Activated naive CD8-positive, alpha-beta T cell treated with anti-CD3 and anti-CD28 coated beads for 36 hours (primary cell): ENCODE measurements at regions not wholly inside any gene's neighbourhood (a gene's known extent, or its start where the extent isn't known, plus 50 kb on each side); places are given as distances from the start of the nearest gene placed in this dataset.

Source experiments
- DNase-seq: peaks from one replicate; pipeline ENCODE4 v3.0.0; 2021
- H3K27ac Mint-ChIP-seq: one replicate; pipeline ENCODE4 v1.8.0; 2022; ENCODE audit warnings: mild to moderate bottlenecking, moderate library complexity, mixed read lengths
- H3K27me3 Mint-ChIP-seq: one replicate; pipeline ENCODE4 v1.8.0; 2022; ENCODE audit warnings: mild to moderate bottlenecking, mixed read lengths
- H3K36me3 Mint-ChIP-seq: one replicate; pipeline ENCODE4 v1.8.0; 2021; ENCODE audit warnings: mild to moderate bottlenecking, mixed read lengths
- H3K4me1 Mint-ChIP-seq: one replicate; pipeline ENCODE4 v1.8.0; 2021; ENCODE audit warnings: mixed read lengths
- H3K4me3 Mint-ChIP-seq: one replicate; pipeline ENCODE4 v1.8.0; 2022; ENCODE audit warnings: mild to moderate bottlenecking, moderate library complexity, mixed read lengths
- H3K9me3 Mint-ChIP-seq: one replicate; pipeline ENCODE4 v1.8.0; 2022; ENCODE audit warnings: mixed read lengths

GRCh38 chr6:67369679-67370078 lies 1265.4 kb upstream of the ADGRB3 start:
- Mint-ChIP-seq H3K27ac (no peak overlapping the region), H3K4me3 (no peak overlapping the region)

GRCh38 chr6:67362976-67363375 lies 1272.1 kb upstream of the ADGRB3 start:
- peaks cover 4% of the 10 kb centered on the region for H3K4me1 Mint-ChIP-seq
- DNase-seq, result no peak
- no peak overlapping the region for H3K4me3 Mint-ChIP-seq
- H3K27me3 Mint-ChIP-seq, result no peaks in the 10 kb centered on the region
- H3K36me3 Mint-ChIP-seq, result no peaks in the 10 kb centered on the region
- H3K27ac Mint-ChIP-seq, result no peak overlapping the region
- no peaks in the 10 kb centered on the region for H3K9me3 Mint-ChIP-seq

More at GRCh38 chr6:67369679-67370078, 1265.4 kb upstream of the ADGRB3 start:
- H3K9me3 Mint-ChIP-seq, result peaks cover 2% of the 10 kb centered on the region
- no peaks in the 10 kb centered on the region for H3K36me3 Mint-ChIP-seq
- DNase-seq, result no peak
- H3K4me1 Mint-ChIP-seq, result no peaks in the 10 kb centered on the region
- H3K27me3 Mint-ChIP-seq, result no peaks in the 10 kb centered on the region

- no peak overlapping the region for H3K4me3 Mint-ChIP-seq
- no peak overlapping the region for H3K27ac Mint-ChIP-seq
- DNase-seq, result no peak
Observed at GRCh38 chr6:67361264-67361663, 1273.8 kb upstream of the ADGRB3 start.

GRCh38 chr6:67358241-67358640 lies 1276.8 kb upstream of the ADGRB3 start:
- Mint-ChIP-seq H3K4me1 (peaks cover 4% of the 10 kb centered on the region), H3K36me3 (no peaks in the 10 kb centered on the region), H3K27me3 (no peaks in the 10 kb centered on the region), H3K27ac (no peak overlapping the region), H3K4me3 (no peak overlapping the region), H3K9me3 (no peaks in the 10 kb centered on the region)
- no peak for DNase-seq

More at GRCh38 chr6:67361264-67361663, 1273.8 kb upstream of the ADGRB3 start:
- H3K27me3 Mint-ChIP-seq, result no peaks in the 10 kb centered on the region
- no peaks in the 10 kb centered on the region for H3K9me3 Mint-ChIP-seq
- H3K4me1 Mint-ChIP-seq, result peaks cover 4% of the 10 kb centered on the region
- no peaks in the 10 kb centered on the region for H3K36me3 Mint-ChIP-seq

GRCh38 chr6:67353861-67354260 lies 1281.2 kb upstream of the ADGRB3 start:
- Mint-ChIP-seq H3K27me3 (no peaks in the 10 kb centered on the region), H3K27ac (no peak overlapping the region), H3K4me3 (no peak overlapping the region), H3K36me3 (no peaks in the 10 kb centered on the region), H3K4me1 (no peaks in the 10 kb centered on the region), H3K9me3 (no peaks in the 10 kb centered on the region)
- no peak for DNase-seq

- no peak overlapping the region for H3K4me3 Mint-ChIP-seq
- no peaks in the 10 kb centered on the region for H3K9me3 Mint-ChIP-seq
- H3K27me3 Mint-ChIP-seq, result no peaks in the 10 kb centered on the region
- H3K36me3 Mint-ChIP-seq, result no peaks in the 10 kb centered on the region
- DNase-seq, result no peak
- H3K27ac Mint-ChIP-seq, result no peak overlapping the region
- no peaks in the 10 kb centered on the region for H3K4me1 Mint-ChIP-seq
Observed at GRCh38 chr6:67352717-67353116, 1282.4 kb upstream of the ADGRB3 start.

GRCh38 chr6:67350729-67351128 lies 1284.4 kb upstream of the ADGRB3 start:
- no peaks in the 10 kb centered on the region for H3K36me3 Mint-ChIP-seq
- DNase-seq, result no peak
- no peak overlapping the region for H3K4me3 Mint-ChIP-seq
- H3K4me1 Mint-ChIP-seq, result no peaks in the 10 kb centered on the region
- H3K9me3 Mint-ChIP-seq, result peaks cover under 1% of the 10 kb centered on the region
- no peak overlapping the region for H3K27ac Mint-ChIP-seq
- H3K27me3 Mint-ChIP-seq, result no peaks in the 10 kb centered on the region

- Mint-ChIP-seq H3K27me3 (no peaks in the 10 kb centered on the region), H3K27ac (no peak overlapping the region), H3K36me3 (no peaks in the 10 kb centered on the region), H3K9me3 (peaks cover 3% of the 10 kb centered on the region), H3K4me3 (no peak overlapping the region), H3K4me1 (no peaks in the 10 kb centered on the region)
- DNase-seq, result no peak
Observed at GRCh38 chr6:67345946-67346345, 1289.1 kb upstream of the ADGRB3 start.

GRCh38 chr6:67336014-67336413 lies 1299.1 kb upstream of the ADGRB3 start:
- Mint-ChIP-seq H3K27me3 (no peaks in the 10 kb centered on the region), H3K27ac (no peak overlapping the region), H3K4me3 (no peak overlapping the region), H3K4me1 (no peaks in the 10 kb centered on the region), H3K9me3 (peaks cover 8% of the 10 kb centered on the region), H3K36me3 (no peaks in the 10 kb centered on the region)
- DNase-seq, result no peak

- no peaks in the 10 kb centered on the region for H3K9me3 Mint-ChIP-seq
- H3K4me1 Mint-ChIP-seq, result no peaks in the 10 kb centered on the region
- H3K27ac Mint-ChIP-seq, result no peak overlapping the region
- no peaks in the 10 kb centered on the region for H3K36me3 Mint-ChIP-seq
- no peaks in the 10 kb centered on the region for H3K27me3 Mint-ChIP-seq
- no peak for DNase-seq
- H3K4me3 Mint-ChIP-seq, result no peak overlapping the region
Observed at GRCh38 chr6:67331304-67331703, 1303.8 kb upstream of the ADGRB3 start.

GRCh38 chr6:67328269-67328668 lies 1306.8 kb upstream of the ADGRB3 start:
- H3K27me3 Mint-ChIP-seq, result no peaks in the 10 kb centered on the region
- H3K4me3 Mint-ChIP-seq, result no peak overlapping the region
- peaks cover 3% of the 10 kb centered on the region for H3K9me3 Mint-ChIP-seq
- H3K27ac Mint-ChIP-seq, result no peak overlapping the region
- no peaks in the 10 kb centered on the region for H3K36me3 Mint-ChIP-seq
- no peak for DNase-seq
- no peaks in the 10 kb centered on the region for H3K4me1 Mint-ChIP-seq

- Mint-ChIP-seq H3K36me3 (no peaks in the 10 kb centered on the region), H3K9me3 (peaks cover 7% of the 10 kb centered on the region), H3K4me1 (no peaks in the 10 kb centered on the region), H3K27ac (no peak overlapping the region), H3K27me3 (no peaks in the 10 kb centered on the region), H3K4me3 (no peak overlapping the region)
- DNase-seq, result no peak
Observed at GRCh38 chr6:67300430-67301040, 1334.5 kb upstream of the ADGRB3 start.

GRCh38 chr6:67292169-67292568 lies 1342.9 kb upstream of the ADGRB3 start:
- Mint-ChIP-seq H3K9me3 (peaks cover 10% of the 10 kb centered on the region), H3K4me1 (no peaks in the 10 kb centered on the region), H3K36me3 (no peaks in the 10 kb centered on the region), H3K27me3 (no peaks in the 10 kb centered on the region), H3K27ac (no peak overlapping the region), H3K4me3 (no peak overlapping the region)
- no peak for DNase-seq

GRCh38 chr6:67287566-67287965 lies 1347.5 kb upstream of the ADGRB3 start:
- no peaks in the 10 kb centered on the region for H3K27me3 Mint-ChIP-seq
- H3K4me1 Mint-ChIP-seq, result no peaks in the 10 kb centered on the region
- H3K9me3 Mint-ChIP-seq, result peaks cover 6% of the 10 kb centered on the region
- DNase-seq, result no peak
- H3K4me3 Mint-ChIP-seq, result no peak overlapping the region
- no peaks in the 10 kb centered on the region for H3K36me3 Mint-ChIP-seq
- H3K27ac Mint-ChIP-seq, result no peak overlapping the region

GRCh38 chr6:67285770-67286495 lies 1349.1 kb upstream of the ADGRB3 start:
- peaks cover 7% of the 10 kb centered on the region for H3K9me3 Mint-ChIP-seq
- H3K27ac Mint-ChIP-seq, result no peak overlapping the region
- H3K27me3 Mint-ChIP-seq, result no peaks in the 10 kb centered on the region

GRCh38 chr6:67277312-67277711 lies 1357.8 kb upstream of the ADGRB3 start:
- Mint-ChIP-seq H3K4me3 (no peak overlapping the region), H3K27ac (no peak overlapping the region), H3K4me1 (no peaks in the 10 kb centered on the region), H3K9me3 (peaks cover 1% of the 10 kb centered on the region), H3K36me3 (no peaks in the 10 kb centered on the region), H3K27me3 (no peaks in the 10 kb centered on the region)
- no peak for DNase-seq

More at GRCh38 chr6:67285770-67286495, 1349.1 kb upstream of the ADGRB3 start:
- no peaks in the 10 kb centered on the region for H3K4me1 Mint-ChIP-seq
- no peaks in the 10 kb centered on the region for H3K36me3 Mint-ChIP-seq
- no peak overlapping the region for H3K4me3 Mint-ChIP-seq
- no peak for DNase-seq
